ENCODE measurements at regions not wholly inside any gene's neighbourhood (a gene's known extent, or its start where the extent isn't known, plus 50 kb on each side); places are given as distances from the start of the nearest gene placed in this dataset.

GRCh38 chr6:40268614-40269013 is 318.6 kb downstream of the LRFN2 start:
- H3K27me3 Mint-ChIP-seq = peaks cover 4 to 19% of the 10 kb centered on the region in 2 donors
- no peaks in the 10 kb centered on the region for H3K9me3 Mint-ChIP-seq
- DNase-seq = no peak
- Histone ChIP-seq H3K4me3 (ENCODE audit: low read length) (no peak overlapping the region), H3K27me3 (ENCODE audit: insufficient read depth, low read length, poor library complexity, severe bottlenecking) (no peaks in the 10 kb centered on the region), H3K4me1 (ENCODE audit: insufficient read depth, low read length) (no peaks in the 10 kb centered on the region), H3K36me3 (ENCODE audit: insufficient read depth, low read length) (no peaks in the 10 kb centered on the region), H3K27ac (ENCODE audit: low read depth, low read length) (no peak overlapping the region), H3K9me3 (ENCODE audit: low read length) (no peaks in the 10 kb centered on the region)
- no peak overlapping the region for H3K4me3 Mint-ChIP-seq
- CTCF ChIA-PET = no interaction called here
- no peaks in the 10 kb centered on the region for H3K36me3 Mint-ChIP-seq
- H3K27ac Mint-ChIP-seq = no peak overlapping the region
- H3K4me1 Mint-ChIP-seq = no peaks in the 10 kb centered on the region
- POLR2A ChIA-PET = no interaction called here

- H3K9me3 Mint-ChIP-seq = no peaks in the 10 kb centered on the region
- H3K27me3 Mint-ChIP-seq = peaks cover 4 to 16% of the 10 kb centered on the region in 2 donors
- POLR2A ChIA-PET = no interaction called here
These were observed 319.0 kb downstream of the LRFN2 start for GRCh38 chr6:40268166-40268565.

GRCh38 chr6:40265615-40266014 is 321.5 kb downstream of the LRFN2 start:
- ChIA-PET POLR2A (no interaction called here), CTCF (interaction anchor here (0.9 kb wide), 1 partner anchor 14 kb away, joined by 4 read pairs; no protein-coding TSS in a partner anchor)
- no peak overlapping the region for H3K4me3 ChIP-seq (ENCODE audit: low read length)
- no peaks in the 10 kb centered on the region for H3K36me3 ChIP-seq (ENCODE audit: insufficient read depth, low read length)
- H3K27ac Mint-ChIP-seq = no peak overlapping the region
- no peaks in the 10 kb centered on the region for H3K9me3 ChIP-seq (ENCODE audit: low read length)
- no peaks in the 10 kb centered on the region for H3K36me3 Mint-ChIP-seq
- no peaks in the 10 kb centered on the region for H3K4me1 Mint-ChIP-seq
- DNase-seq = no peak
- peaks cover 0 to 4% (median 0%) of the 10 kb centered on the region in 5 donors for H3K9me3 Mint-ChIP-seq
- H3K27ac ChIP-seq (ENCODE audit: low read depth, low read length) = no peak overlapping the region
- H3K4me1 ChIP-seq (ENCODE audit: insufficient read depth, low read length) = no peaks in the 10 kb centered on the region
- no peaks in the 10 kb centered on the region for H3K27me3 ChIP-seq (ENCODE audit: insufficient read depth, low read length, poor library complexity, severe bottlenecking)
- no peak overlapping the region for H3K4me3 Mint-ChIP-seq
- H3K27me3 Mint-ChIP-seq = peaks cover 4 to 13% of the 10 kb centered on the region in 2 donors

More at GRCh38 chr6:40268166-40268565, 319.0 kb downstream of the LRFN2 start:
- Histone ChIP-seq H3K4me1 (ENCODE audit: insufficient read depth, low read length) (no peaks in the 10 kb centered on the region), H3K27me3 (ENCODE audit: insufficient read depth, low read length, poor library complexity, severe bottlenecking) (no peaks in the 10 kb centered on the region), H3K4me3 (ENCODE audit: low read length) (no peak overlapping the region), H3K27ac (ENCODE audit: low read depth, low read length) (no peak overlapping the region), H3K9me3 (ENCODE audit: low read length) (no peaks in the 10 kb centered on the region), H3K36me3 (ENCODE audit: insufficient read depth, low read length) (no peaks in the 10 kb centered on the region)
- H3K4me3 Mint-ChIP-seq = no peak overlapping the region
- H3K27ac Mint-ChIP-seq = no peak overlapping the region
- H3K36me3 Mint-ChIP-seq = no peaks in the 10 kb centered on the region
- DNase-seq = no peak
- no peaks in the 10 kb centered on the region for H3K4me1 Mint-ChIP-seq
- CTCF ChIA-PET = no interaction called here

GRCh38 chr6:40263970-40264369 is 323.2 kb downstream of the LRFN2 start:
- Mint-ChIP-seq H3K27ac (no peak overlapping the region), H3K27me3 (peaks cover 6 to 14% of the 10 kb centered on the region in 2 donors), H3K36me3 (no peaks in the 10 kb centered on the region), H3K4me1 (no peaks in the 10 kb centered on the region), H3K9me3 (peaks cover 0 to 4% (median 0%) of the 10 kb centered on the region in 5 donors), H3K4me3 (no peak overlapping the region)
- no peak overlapping the region for H3K27ac ChIP-seq (ENCODE audit: low read depth, low read length)
- ChIA-PET CTCF (no interaction called here), POLR2A (no interaction called here)
- no peaks in the 10 kb centered on the region for H3K36me3 ChIP-seq (ENCODE audit: insufficient read depth, low read length)
- no peaks in the 10 kb centered on the region for H3K9me3 ChIP-seq (ENCODE audit: low read length)
- no peaks in the 10 kb centered on the region for H3K27me3 ChIP-seq (ENCODE audit: insufficient read depth, low read length, poor library complexity, severe bottlenecking)
- H3K4me1 ChIP-seq (ENCODE audit: insufficient read depth, low read length) = no peaks in the 10 kb centered on the region
- DNase-seq = no peak
- no peak overlapping the region for H3K4me3 ChIP-seq (ENCODE audit: low read length)

- Mint-ChIP-seq H3K27ac (no peak overlapping the region), H3K36me3 (no peaks in the 10 kb centered on the region), H3K4me3 (no peak overlapping the region), H3K9me3 (peaks cover 0 to 4% (median 0%) of the 10 kb centered on the region in 5 donors), H3K27me3 (peaks cover 4 to 16% of the 10 kb centered on the region in 2 donors), H3K4me1 (no peaks in the 10 kb centered on the region)
- no peaks in the 10 kb centered on the region for H3K4me1 ChIP-seq (ENCODE audit: insufficient read depth, low read length)
- DNase-seq = no peak
- no peaks in the 10 kb centered on the region for H3K36me3 ChIP-seq (ENCODE audit: insufficient read depth, low read length)
- H3K4me3 ChIP-seq (ENCODE audit: low read length) = no peak overlapping the region
- ChIA-PET POLR2A (no interaction called here), CTCF (no interaction called here)
- H3K9me3 ChIP-seq (ENCODE audit: low read length) = no peaks in the 10 kb centered on the region
- no peaks in the 10 kb centered on the region for H3K27me3 ChIP-seq (ENCODE audit: insufficient read depth, low read length, poor library complexity, severe bottlenecking)
- no peak overlapping the region for H3K27ac ChIP-seq (ENCODE audit: low read depth, low read length)
These were observed 324.8 kb downstream of the LRFN2 start for GRCh38 chr6:40262363-40262762.

GRCh38 chr6:40258531-40258930 is 324.3 kb upstream of the MOCS1 start:
- ChIA-PET POLR2A (no interaction called here), CTCF (no interaction called here)
- H3K4me1 Mint-ChIP-seq = no peaks in the 10 kb centered on the region
- Histone ChIP-seq H3K4me3 (ENCODE audit: low read length) (no peak overlapping the region), H3K27ac (ENCODE audit: low read depth, low read length) (no peak overlapping the region), H3K36me3 (ENCODE audit: insufficient read depth, low read length) (no peaks in the 10 kb centered on the region), H3K27me3 (ENCODE audit: insufficient read depth, low read length, poor library complexity, severe bottlenecking) (no peaks in the 10 kb centered on the region), H3K9me3 (ENCODE audit: low read length) (no peaks in the 10 kb centered on the region), H3K4me1 (ENCODE audit: insufficient read depth, low read length) (no peaks in the 10 kb centered on the region)
- H3K9me3 Mint-ChIP-seq = peaks cover 0 to 4% (median 0%) of the 10 kb centered on the region in 5 donors
- H3K36me3 Mint-ChIP-seq = no peaks in the 10 kb centered on the region
- DNase-seq = no peak
- no peak overlapping the region for H3K27ac Mint-ChIP-seq
- H3K4me3 Mint-ChIP-seq = no peak overlapping the region
- peaks cover 4 to 12% of the 10 kb centered on the region in 2 donors for H3K27me3 Mint-ChIP-seq

- Mint-ChIP-seq H3K27me3 (peaks cover 2 to 12% of the 10 kb centered on the region in 2 donors), H3K4me1 (no peaks in the 10 kb centered on the region), H3K36me3 (no peaks in the 10 kb centered on the region), H3K9me3 (peaks cover 0 to 7% (median 0%) of the 10 kb centered on the region in 5 donors), H3K4me3 (no peak overlapping the region), H3K27ac (no peak overlapping the region)
- DNase-seq = no peak
- H3K27ac ChIP-seq (ENCODE audit: low read depth, low read length) = no peak overlapping the region
- no peaks in the 10 kb centered on the region for H3K36me3 ChIP-seq (ENCODE audit: insufficient read depth, low read length)
- no peaks in the 10 kb centered on the region for H3K27me3 ChIP-seq (ENCODE audit: insufficient read depth, low read length, poor library complexity, severe bottlenecking)
- CTCF ChIA-PET = no interaction called here
- no peaks in the 10 kb centered on the region for H3K9me3 ChIP-seq (ENCODE audit: low read length)
- H3K4me3 ChIP-seq (ENCODE audit: low read length) = no peak overlapping the region
- H3K4me1 ChIP-seq (ENCODE audit: insufficient read depth, low read length) = no peaks in the 10 kb centered on the region
- POLR2A ChIA-PET = no interaction called here
These were observed 322.6 kb upstream of the MOCS1 start for GRCh38 chr6:40256831-40257230.

- Histone ChIP-seq H3K4me1 (ENCODE audit: insufficient read depth, low read length) (no peaks in the 10 kb centered on the region), H3K9me3 (ENCODE audit: low read length) (no peaks in the 10 kb centered on the region), H3K27ac (ENCODE audit: low read depth, low read length) (no peak overlapping the region), H3K36me3 (ENCODE audit: insufficient read depth, low read length) (no peaks in the 10 kb centered on the region), H3K4me3 (ENCODE audit: low read length) (no peak overlapping the region), H3K27me3 (ENCODE audit: insufficient read depth, low read length, poor library complexity, severe bottlenecking) (no peaks in the 10 kb centered on the region)
- Mint-ChIP-seq H3K36me3 (no peaks in the 10 kb centered on the region), H3K4me1 (no peaks in the 10 kb centered on the region), H3K4me3 (no peak overlapping the region), H3K9me3 (peaks cover 0 to 5% (median 0%) of the 10 kb centered on the region in 5 donors), H3K27ac (no peak overlapping the region), H3K27me3 (peaks cover 2 to 12% of the 10 kb centered on the region in 2 donors)
- ChIA-PET POLR2A (no interaction called here), CTCF (no interaction called here)
- DNase-seq = no peak
These were observed 322.0 kb upstream of the MOCS1 start for GRCh38 chr6:40256224-40256623.

- H3K4me1 ChIP-seq (ENCODE audit: insufficient read depth, low read length) = no peaks in the 10 kb centered on the region
- no peak overlapping the region for H3K27ac ChIP-seq (ENCODE audit: low read depth, low read length)
- Mint-ChIP-seq H3K4me3 (no peak overlapping the region), H3K9me3 (peaks cover 0 to 2% (median 0%) of the 10 kb centered on the region in 5 donors), H3K36me3 (no peaks in the 10 kb centered on the region), H3K27ac (no peak overlapping the region), H3K4me1 (no peaks in the 10 kb centered on the region), H3K27me3 (peaks cover 2 to 4% of the 10 kb centered on the region in 2 donors)
- H3K27me3 ChIP-seq (ENCODE audit: insufficient read depth, low read length, poor library complexity, severe bottlenecking) = no peaks in the 10 kb centered on the region
- H3K9me3 ChIP-seq (ENCODE audit: low read length) = no peaks in the 10 kb centered on the region
- DNase-seq = no peak
- POLR2A ChIA-PET = no interaction called here
- no peak overlapping the region for H3K4me3 ChIP-seq (ENCODE audit: low read length)
- CTCF ChIA-PET = no interaction called here
- H3K36me3 ChIP-seq (ENCODE audit: insufficient read depth, low read length) = no peaks in the 10 kb centered on the region
These were observed 319.2 kb upstream of the MOCS1 start for GRCh38 chr6:40253420-40253819.

Measured in CD8-positive, alpha-beta memory T cell (primary cell).